H9 (cell line): ENCODE measurements at regions not wholly inside any gene's neighbourhood (a gene's known extent, or its start where the extent isn't known, plus 50 kb on each side); places are given as distances from the start of the nearest gene placed in this dataset.

Experiments
- DNase-seq: peaks from one replicate; pipeline ENCODE4 v3.0.0-alpha.2; 2017
- H2AFZ ChIP-seq: one replicate; pipeline ENCODE4 v1.6.1; 2013; ENCODE audit warnings: mild to moderate bottlenecking, low read length, control low read depth, moderate library complexity
- H2AK5ac ChIP-seq: 2 replicates; pipeline ENCODE4 v1.6.1; 2013; ENCODE audit warnings: low read length, control low read depth, mixed read lengths; ENCODE audit not compliant: insufficient read length
- H2BK120ac ChIP-seq: one replicate; pipeline ENCODE4 v1.6.1; 2013; ENCODE audit warnings: low read depth, mild to moderate bottlenecking, low read length, control low read depth, inconsistent platforms; ENCODE audit not compliant: poor library complexity, severe bottlenecking
- H2BK12ac ChIP-seq: 2 replicates; pipeline ENCODE4 v1.6.1; 2013; ENCODE audit warnings: low read length, control low read depth, mixed read lengths, low read depth; ENCODE audit not compliant: insufficient read length
- H2BK15ac ChIP-seq: 2 replicates; pipeline ENCODE4 v1.6.1; 2013; ENCODE audit warnings: low read depth, low read length, control low read depth
- H2BK20ac ChIP-seq: one replicate; pipeline ENCODE4 v1.6.1; 2013; ENCODE audit warnings: low read depth, mild to moderate bottlenecking, low read length, control low read depth, inconsistent platforms; ENCODE audit not compliant: poor library complexity, severe bottlenecking
- H2BK5ac ChIP-seq: 2 replicates; pipeline ENCODE4 v1.6.1; 2013; ENCODE audit warnings: low read length, control low read depth, mixed read lengths; ENCODE audit not compliant: insufficient read length
- H3K14ac ChIP-seq: 2 replicates; pipeline ENCODE4 v1.6.1; 2013; ENCODE audit warnings: low read length, control low read depth; ENCODE audit not compliant: insufficient read depth
- H3K18ac ChIP-seq: 2 replicates; pipeline ENCODE4 v1.6.1; 2013; ENCODE audit warnings: low read depth, mild to moderate bottlenecking, mixed read lengths, low read length, control low read depth; ENCODE audit not compliant: insufficient read length
- H3K23ac ChIP-seq: 2 replicates; pipeline ENCODE4 v1.6.1; 2013; ENCODE audit warnings: low read length, control low read depth, mixed read lengths, low read depth; ENCODE audit not compliant: insufficient read length
- H3K23me2 ChIP-seq: 2 replicates; pipeline ENCODE4 v1.6.1; 2013; ENCODE audit warnings: low read depth, mild to moderate bottlenecking, mixed read lengths, low read length, control low read depth; ENCODE audit not compliant: insufficient read length, poor library complexity, severe bottlenecking
- H3K27ac ChIP-seq: 2 replicates; pipeline ENCODE4 v1.5.1; 2013; ENCODE audit warnings: low read length, control low read depth, mixed read lengths, low read depth; ENCODE audit not compliant: insufficient read length
- H3K27me3 ChIP-seq: 2 replicates; pipeline ENCODE4 v1.6.1; 2013; ENCODE audit warnings: low read length, control low read depth, inconsistent platforms; ENCODE audit not compliant: insufficient read depth
- H3K4ac ChIP-seq: 2 replicates; pipeline ENCODE4 v1.6.1; 2013; ENCODE audit warnings: low read depth, mild to moderate bottlenecking, control low read depth, inconsistent platforms, low read length, moderate library complexity
- H3K4me1 ChIP-seq: 2 replicates; pipeline ENCODE4 v1.6.1; 2013; ENCODE audit warnings: low read length, control low read depth, inconsistent platforms; ENCODE audit not compliant: insufficient read depth
- H3K4me2 ChIP-seq: 2 replicates; pipeline ENCODE4 v1.6.1; 2013; ENCODE audit warnings: low read length, control low read depth, mixed read lengths; ENCODE audit not compliant: insufficient read length, insufficient read depth
- H3K56ac ChIP-seq: 2 replicates; pipeline ENCODE4 v1.6.1; 2013; ENCODE audit warnings: low read depth, mild to moderate bottlenecking, mixed read lengths, low read length, control low read depth; ENCODE audit not compliant: insufficient read length
- H3K79me1 ChIP-seq: 2 replicates; pipeline ENCODE4 v1.6.1; 2013; ENCODE audit warnings: low read depth, mild to moderate bottlenecking, moderate library complexity, low read length, control low read depth, inconsistent platforms; ENCODE audit not compliant: insufficient read depth, poor library complexity, severe bottlenecking
- H3K79me2 ChIP-seq: 2 replicates; pipeline ENCODE4 v1.6.1; 2013; ENCODE audit warnings: low read length, control low read depth, inconsistent platforms; ENCODE audit not compliant: insufficient read depth
- H3K9ac ChIP-seq: 2 replicates; pipeline ENCODE4 v1.6.1; 2013; ENCODE audit warnings: low read length, control low read depth, mixed read lengths; ENCODE audit not compliant: insufficient read length; ENCODE audit errors: extremely low read depth
- H3K9me3 ChIP-seq: one replicate; pipeline ENCODE4 v1.6.1; 2013; ENCODE audit warnings: low read depth, low read length, inconsistent platforms; ENCODE audit not compliant: control insufficient read depth
- H3T11ph ChIP-seq: one replicate; pipeline ENCODE4 v1.6.1; 2013; ENCODE audit warnings: mild to moderate bottlenecking, low read length, control low read depth, inconsistent platforms
- H4K20me1 ChIP-seq: one replicate; pipeline ENCODE4 v1.6.1; 2013; ENCODE audit not compliant: control insufficient read depth, insufficient read length, insufficient read depth
- H4K5ac ChIP-seq: 2 replicates; pipeline ENCODE4 v1.6.1; 2013; ENCODE audit warnings: low read depth, mild to moderate bottlenecking, mixed read lengths, low read length, control low read depth; ENCODE audit not compliant: insufficient read length
- H4K8ac ChIP-seq: replicated peaks from 2 replicates; pipeline ENCODE4 v1.6.1; 2013; ENCODE audit warnings: low read length, control low read depth, mixed read lengths, low read depth; ENCODE audit not compliant: insufficient read length
- H4K91ac ChIP-seq: 2 replicates; pipeline ENCODE4 v1.6.1; 2013; ENCODE audit warnings: low read depth, mild to moderate bottlenecking, moderate library complexity, mixed read lengths, low read length, control low read depth; ENCODE audit not compliant: insufficient read length
- H3K27ac Mint-ChIP-seq, 3 experiments: 2 replicates in 2 of 3; 3 replicates in 1 of 3; pipeline ENCODE4 v1.8.0; 2020 to 2021; ENCODE audit warnings: mixed read lengths in 3 of 3, mild to moderate bottlenecking in 1 of 3, moderate library complexity in 1 of 3
- H3K27me3 Mint-ChIP-seq: 2 replicates; pipeline ENCODE4 v1.8.0; 2021; ENCODE audit warnings: low read depth, mild to moderate bottlenecking, moderate library complexity, mixed read lengths
- H3K36me3 Mint-ChIP-seq, 3 experiments: 2 replicates in 2 of 3; 3 replicates in 1 of 3; pipeline ENCODE4 v1.8.0; 2020 to 2021; ENCODE audit warnings: low read depth in 3 of 3, mixed read lengths in 3 of 3; ENCODE audit not compliant: insufficient read depth in 1 of 3
- H3K4me1 Mint-ChIP-seq, 2 experiments: 2 replicates each; pipeline ENCODE4 v1.8.0; 2020; ENCODE audit warnings: mixed read lengths in 2 of 2
- H3K4me3 Mint-ChIP-seq, 2 experiments: 2 replicates in 1 of 2; 3 replicates in 1 of 2; pipeline ENCODE4 v1.8.0; 2020 to 2021; ENCODE audit warnings: mild to moderate bottlenecking in 2 of 2, mixed read lengths in 2 of 2, moderate library complexity in 1 of 2
- H3K9me3 Mint-ChIP-seq, 2 experiments: 2 replicates in 1 of 2; 3 replicates in 1 of 2; pipeline ENCODE4 v1.8.0; 2020; ENCODE audit warnings: mild to moderate bottlenecking in 2 of 2, mixed read lengths in 2 of 2, moderate library complexity in 1 of 2
- WGBS: extraction: QIAGEN DNeasy Blood & Tissue Kit; methylation state at CpG from one replicate; pipeline ENCODE4 v1.1.7; 2013; ENCODE audit warnings: missing lambda C conversion rate, low lambda C conversion rate, mixed read lengths; ENCODE audit not compliant: insufficient read length; ENCODE audit errors: extremely low coverage; 5-methylcytosine and 5-hydroxymethylcytosine counted together
- TF ChIP-seq, protein P1 (sequence below): fragments of 200-600 bp; sonication (generic); conservative IDR thresholded peaks from 3 replicates; pipeline ENCODE4 v1.8.0; 2021; ENCODE audit warnings: antibody characterized with exemption, mild to moderate bottlenecking

DNA sequence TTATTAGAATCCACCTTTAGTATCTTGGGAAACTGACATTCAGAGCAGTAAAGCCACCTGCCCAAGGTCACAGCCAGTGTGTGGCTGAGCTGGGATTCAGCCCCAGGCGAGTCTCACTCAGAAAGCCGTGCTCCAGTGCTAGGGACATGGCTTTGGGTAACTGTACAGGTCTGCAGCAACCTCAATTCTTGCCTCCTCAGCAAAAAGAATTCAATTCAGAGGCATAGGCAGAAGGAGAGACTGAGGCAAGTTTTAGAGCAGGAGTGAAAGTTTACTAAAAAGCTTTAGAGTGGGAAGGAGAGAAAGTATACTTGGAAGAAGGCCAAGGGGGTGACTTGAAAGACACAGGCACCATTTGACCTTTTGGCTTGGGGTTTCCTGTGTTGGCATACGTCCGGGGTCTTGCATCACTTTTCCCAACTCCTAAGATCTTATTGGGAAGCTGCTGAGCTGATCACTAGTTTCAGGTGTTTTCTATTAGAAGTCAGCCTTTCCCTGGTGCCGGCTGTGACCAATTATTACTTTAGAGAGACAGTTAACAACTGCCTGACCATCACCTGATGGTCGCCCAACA lies 529.3 kb downstream of the MATN1 start:
- H3K27me3 ChIP-seq, result no peaks in the 10 kb centered on the region
- no peaks in the 10 kb centered on the region for H4K20me1 ChIP-seq
- H2AK5ac ChIP-seq, result no peak overlapping the region
- H2BK15ac ChIP-seq, result no peak overlapping the region
- no peak overlapping the region for H2BK20ac ChIP-seq
- no peak overlapping the region for H3K27ac ChIP-seq
- H3K4me1 ChIP-seq, result no peaks in the 10 kb centered on the region
- H3K23me2 ChIP-seq, result no peaks in the 10 kb centered on the region
- H4K91ac ChIP-seq, result no peak overlapping the region
- no peaks in the 10 kb centered on the region for H3K79me1 ChIP-seq
- H3K9me3 ChIP-seq, result no peaks in the 10 kb centered on the region
- H3K9ac ChIP-seq, result no peak overlapping the region
- Mint-ChIP-seq H3K36me3 (no peaks in the 10 kb centered on the region), H3K27me3 (peaks cover 3% of the 10 kb centered on the region), H3K4me1 (peaks cover 4 to 12% of the 10 kb centered on the region in 2 experiments; a peak in 3 of 4 replicates), H3K4me3 (no peak overlapping the region), H3K9me3 (no peaks in the 10 kb centered on the region; a peak in 1 of 5 replicates), H3K27ac (no peak overlapping the region)
- no peak overlapping the region for H3K4ac ChIP-seq
- no peak overlapping the region for H3K18ac ChIP-seq
- H3K14ac ChIP-seq, result no peak overlapping the region
- no peak overlapping the region for H2BK12ac ChIP-seq
- no peak overlapping the region for H2BK120ac ChIP-seq
- H4K8ac ChIP-seq, result no peak overlapping the region
- TF ChIP-seq, protein P1, sequence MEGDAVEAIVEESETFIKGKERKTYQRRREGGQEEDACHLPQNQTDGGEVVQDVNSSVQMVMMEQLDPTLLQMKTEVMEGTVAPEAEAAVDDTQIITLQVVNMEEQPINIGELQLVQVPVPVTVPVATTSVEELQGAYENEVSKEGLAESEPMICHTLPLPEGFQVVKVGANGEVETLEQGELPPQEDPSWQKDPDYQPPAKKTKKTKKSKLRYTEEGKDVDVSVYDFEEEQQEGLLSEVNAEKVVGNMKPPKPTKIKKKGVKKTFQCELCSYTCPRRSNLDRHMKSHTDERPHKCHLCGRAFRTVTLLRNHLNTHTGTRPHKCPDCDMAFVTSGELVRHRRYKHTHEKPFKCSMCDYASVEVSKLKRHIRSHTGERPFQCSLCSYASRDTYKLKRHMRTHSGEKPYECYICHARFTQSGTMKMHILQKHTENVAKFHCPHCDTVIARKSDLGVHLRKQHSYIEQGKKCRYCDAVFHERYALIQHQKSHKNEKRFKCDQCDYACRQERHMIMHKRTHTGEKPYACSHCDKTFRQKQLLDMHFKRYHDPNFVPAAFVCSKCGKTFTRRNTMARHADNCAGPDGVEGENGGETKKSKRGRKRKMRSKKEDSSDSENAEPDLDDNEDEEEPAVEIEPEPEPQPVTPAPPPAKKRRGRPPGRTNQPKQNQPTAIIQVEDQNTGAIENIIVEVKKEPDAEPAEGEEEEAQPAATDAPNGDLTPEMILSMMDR, result no peak
- DNase-seq, result no peak
- no peak overlapping the region for H3T11ph ChIP-seq
- no peak overlapping the region for H2AFZ ChIP-seq
- H3K23ac ChIP-seq, result no peak overlapping the region
- H3K4me2 ChIP-seq, result no peak overlapping the region
- no peak overlapping the region for H4K5ac ChIP-seq
- H3K79me2 ChIP-seq, result no peaks in the 10 kb centered on the region
- no CpG with 5 or more reads among the region's 6 CpGs for WGBS
- no peak overlapping the region for H2BK5ac ChIP-seq
- no peak overlapping the region for H3K56ac ChIP-seq
